ENCODE measurements at regions not wholly inside any gene's neighbourhood (a gene's known extent, or its start where the extent isn't known, plus 50 kb on each side); places are given as distances from the start of the nearest gene placed in this dataset.

GRCh38 chr2:204364860-204365535, 180.3 kb upstream of the PARD3B start:
- Histone ChIP-seq H3K4me2 (ENCODE audit: low read length) (no peak overlapping the region), H3K27ac (ENCODE audit: low read depth, low read length) (no peak overlapping the region), H3K4me3 (ENCODE audit: low read length) (no peak overlapping the region), H3K36me3 (ENCODE audit: control insufficient read depth, low read length) (no peaks in the 10 kb centered on the region), H3K79me2 (ENCODE audit: control insufficient read depth, low read length) (no peaks in the 10 kb centered on the region), H3F3A (ENCODE audit: control insufficient read depth, insufficient read depth) (no peaks in the 10 kb centered on the region), H3K27me3 (ENCODE audit: control insufficient read depth, low read length) (no peaks in the 10 kb centered on the region), H4K20me1 (ENCODE audit: control insufficient read depth, insufficient read depth, low read depth, low read length) (no peaks in the 10 kb centered on the region), H3K4me1 (ENCODE audit: control insufficient read depth, low read length) (no peaks in the 10 kb centered on the region), H3K9me3 (ENCODE audit: control insufficient read depth, insufficient read depth, low read length) (no peaks in the 10 kb centered on the region), H3K9me2 (replicated peaks; ENCODE audit: control insufficient read depth, low read length) (no peaks in the 10 kb centered on the region)
- TF ChIP-seq CTCF (IDR thresholded peaks at IDR 0.05; ENCODE audit: low read depth, low read length, poor library complexity, severe bottlenecking), result no peak
- TF ChIP-seq EZH2phosphoT487 (IDR thresholded peaks at IDR 0.05; ENCODE audit: borderline replicate concordance, low read length), result no peak

- Histone ChIP-seq H3K9me3 (ENCODE audit: control insufficient read depth, insufficient read depth, low read length) (no peaks in the 10 kb centered on the region), H3K9me2 (replicated peaks; ENCODE audit: control insufficient read depth, low read length) (no peaks in the 10 kb centered on the region), H4K20me1 (ENCODE audit: control insufficient read depth, insufficient read depth, low read depth, low read length) (no peaks in the 10 kb centered on the region), H3K4me2 (ENCODE audit: low read length) (no peak overlapping the region), H3K79me2 (ENCODE audit: control insufficient read depth, low read length) (no peaks in the 10 kb centered on the region), H3K27ac (ENCODE audit: low read depth, low read length) (no peak overlapping the region), H3K27me3 (ENCODE audit: control insufficient read depth, low read length) (no peaks in the 10 kb centered on the region), H3K36me3 (ENCODE audit: control insufficient read depth, low read length) (no peaks in the 10 kb centered on the region), H3F3A (ENCODE audit: control insufficient read depth, insufficient read depth) (no peaks in the 10 kb centered on the region), H3K4me1 (ENCODE audit: control insufficient read depth, low read length) (no peaks in the 10 kb centered on the region), H3K4me3 (ENCODE audit: low read length) (no peak overlapping the region)
- TF ChIP-seq EZH2phosphoT487 (IDR thresholded peaks at IDR 0.05; ENCODE audit: borderline replicate concordance, low read length), result no peak
- TF ChIP-seq CTCF (IDR thresholded peaks at IDR 0.05; ENCODE audit: low read depth, low read length, poor library complexity, severe bottlenecking), result no peak
Observed at GRCh38 chr2:204365811-204366210, 179.5 kb upstream of the PARD3B start.

- H3K4me1 ChIP-seq (ENCODE audit: control insufficient read depth, low read length), result no peaks in the 10 kb centered on the region
- no peaks in the 10 kb centered on the region for H3K9me3 ChIP-seq (ENCODE audit: control insufficient read depth, insufficient read depth, low read length)
- H3K4me3 ChIP-seq (ENCODE audit: low read length), result no peak overlapping the region
- H3K79me2 ChIP-seq (ENCODE audit: control insufficient read depth, low read length), result no peaks in the 10 kb centered on the region
- H3K27me3 ChIP-seq (ENCODE audit: control insufficient read depth, low read length), result no peaks in the 10 kb centered on the region
- no peaks in the 10 kb centered on the region for H3K36me3 ChIP-seq (ENCODE audit: control insufficient read depth, low read length)
- H3K9me2 ChIP-seq (replicated peaks; ENCODE audit: control insufficient read depth, low read length), result no peaks in the 10 kb centered on the region
- TF ChIP-seq EZH2phosphoT487 (IDR thresholded peaks at IDR 0.05; ENCODE audit: borderline replicate concordance, low read length), result no peak
- TF ChIP-seq CTCF (IDR thresholded peaks at IDR 0.05; ENCODE audit: low read depth, low read length, poor library complexity, severe bottlenecking), result no peak
- H3K4me2 ChIP-seq (ENCODE audit: low read length), result no peak overlapping the region
- H3K27ac ChIP-seq (ENCODE audit: low read depth, low read length), result no peak overlapping the region
- no peaks in the 10 kb centered on the region for H3F3A ChIP-seq (ENCODE audit: control insufficient read depth, insufficient read depth)
- no peaks in the 10 kb centered on the region for H4K20me1 ChIP-seq (ENCODE audit: control insufficient read depth, insufficient read depth, low read depth, low read length)
Observed at GRCh38 chr2:204367466-204367865, 177.8 kb upstream of the PARD3B start.

Measured in DOHH2 (cell line).